ENCODE measurements at regions not wholly inside any gene's neighbourhood (a gene's known extent, or its start where the extent isn't known, plus 50 kb on each side); places are given as distances from the start of the nearest gene placed in this dataset.

DNA sequence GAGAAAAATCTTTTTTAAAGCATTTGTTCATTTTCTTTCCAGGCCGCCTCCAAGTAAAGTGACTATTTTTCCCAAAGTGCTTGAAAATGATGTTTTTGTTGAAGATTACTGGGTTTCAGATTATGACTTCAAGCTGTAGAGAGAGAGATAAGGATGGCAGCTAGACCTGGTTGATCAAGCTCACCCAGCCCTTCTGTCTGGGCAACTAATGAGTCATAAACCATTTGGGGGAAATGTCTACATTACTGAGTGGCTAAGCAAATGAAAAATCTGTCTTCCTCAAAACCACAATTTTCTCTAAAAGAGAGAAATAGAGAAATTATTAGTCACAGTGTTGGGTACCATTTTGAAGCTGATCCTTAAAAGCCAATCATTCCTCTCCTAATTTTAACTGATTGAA is 355.4 kb upstream of the CPEB2 start:
- H3K36me3 Mint-ChIP-seq (ENCODE audit: low read depth, unreplicated experiment), result no peaks in the 10 kb centered on the region
- H3K4me1 Mint-ChIP-seq (ENCODE audit: unreplicated experiment), result no peaks in the 10 kb centered on the region
- H3K27me3 Mint-ChIP-seq (ENCODE audit: unreplicated experiment), result no peaks in the 10 kb centered on the region
- no peak for DNase-seq (ENCODE audit: low spot score)
- H3K9me3 Mint-ChIP-seq (ENCODE audit: unreplicated experiment), result no peaks in the 10 kb centered on the region
- H3K27ac Mint-ChIP-seq (ENCODE audit: unreplicated experiment), result no peak overlapping the region
- TF ChIP-seq, protein P1, sequence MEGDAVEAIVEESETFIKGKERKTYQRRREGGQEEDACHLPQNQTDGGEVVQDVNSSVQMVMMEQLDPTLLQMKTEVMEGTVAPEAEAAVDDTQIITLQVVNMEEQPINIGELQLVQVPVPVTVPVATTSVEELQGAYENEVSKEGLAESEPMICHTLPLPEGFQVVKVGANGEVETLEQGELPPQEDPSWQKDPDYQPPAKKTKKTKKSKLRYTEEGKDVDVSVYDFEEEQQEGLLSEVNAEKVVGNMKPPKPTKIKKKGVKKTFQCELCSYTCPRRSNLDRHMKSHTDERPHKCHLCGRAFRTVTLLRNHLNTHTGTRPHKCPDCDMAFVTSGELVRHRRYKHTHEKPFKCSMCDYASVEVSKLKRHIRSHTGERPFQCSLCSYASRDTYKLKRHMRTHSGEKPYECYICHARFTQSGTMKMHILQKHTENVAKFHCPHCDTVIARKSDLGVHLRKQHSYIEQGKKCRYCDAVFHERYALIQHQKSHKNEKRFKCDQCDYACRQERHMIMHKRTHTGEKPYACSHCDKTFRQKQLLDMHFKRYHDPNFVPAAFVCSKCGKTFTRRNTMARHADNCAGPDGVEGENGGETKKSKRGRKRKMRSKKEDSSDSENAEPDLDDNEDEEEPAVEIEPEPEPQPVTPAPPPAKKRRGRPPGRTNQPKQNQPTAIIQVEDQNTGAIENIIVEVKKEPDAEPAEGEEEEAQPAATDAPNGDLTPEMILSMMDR (IDR thresholded peaks at IDR 0.05; ENCODE audit: unreplicated experiment), result no peak
- no peak overlapping the region for H3K4me3 Mint-ChIP-seq (ENCODE audit: unreplicated experiment)

DNA sequence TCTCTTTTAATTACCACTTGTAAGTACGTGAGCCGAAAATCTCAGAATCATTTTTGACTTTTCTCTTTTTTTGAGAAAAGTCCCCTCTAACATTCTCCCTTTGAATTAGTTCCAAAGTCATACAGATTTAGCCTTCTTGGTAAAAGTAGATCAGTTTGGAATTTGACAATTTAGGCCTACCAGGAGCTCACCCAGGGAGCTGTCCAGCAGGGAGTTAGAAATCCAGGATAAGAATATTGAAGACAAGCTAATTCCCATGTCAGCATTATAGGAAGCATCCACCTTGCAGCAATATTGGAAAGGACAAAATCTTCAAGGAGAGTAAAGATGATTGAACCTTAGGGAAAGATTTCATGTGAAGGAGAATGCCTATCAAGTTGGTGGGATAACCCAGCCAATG is 352.2 kb upstream of the CPEB2 start:
- Mint-ChIP-seq H3K27ac (ENCODE audit: unreplicated experiment) (no peak overlapping the region), H3K9me3 (ENCODE audit: unreplicated experiment) (no peaks in the 10 kb centered on the region), H3K36me3 (ENCODE audit: low read depth, unreplicated experiment) (no peaks in the 10 kb centered on the region), H3K27me3 (ENCODE audit: unreplicated experiment) (no peaks in the 10 kb centered on the region), H3K4me1 (ENCODE audit: unreplicated experiment) (no peaks in the 10 kb centered on the region), H3K4me3 (ENCODE audit: unreplicated experiment) (no peak overlapping the region)
- DNase-seq (ENCODE audit: low spot score), result no peak
- TF ChIP-seq, protein P1 (IDR thresholded peaks at IDR 0.05; ENCODE audit: unreplicated experiment), result no peak

DNA sequence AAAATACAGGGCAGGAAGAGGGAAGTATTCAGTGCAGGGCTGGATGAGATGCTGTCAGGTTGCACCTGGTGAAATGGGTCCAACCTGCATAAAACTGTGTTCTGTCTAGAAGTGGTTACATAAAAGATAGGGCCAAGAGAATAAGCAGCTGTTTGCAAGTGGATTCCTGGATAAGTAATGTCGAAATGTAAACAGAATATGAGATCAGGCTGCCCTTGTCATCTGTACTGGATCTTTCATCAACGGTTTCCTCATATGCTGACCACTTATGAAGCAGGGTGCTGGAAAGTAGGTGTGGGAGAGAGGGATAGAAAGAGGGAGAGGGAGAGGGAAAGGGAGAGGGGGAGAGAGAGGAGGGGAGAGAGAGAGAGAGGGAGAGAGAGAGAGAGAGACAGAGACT is 349.8 kb upstream of the CPEB2 start:
- TF ChIP-seq, protein P1 (IDR thresholded peaks at IDR 0.05; ENCODE audit: unreplicated experiment), result no peak
- H3K4me3 Mint-ChIP-seq (ENCODE audit: unreplicated experiment), result no peak overlapping the region
- no peak for DNase-seq (ENCODE audit: low spot score)

DNA sequence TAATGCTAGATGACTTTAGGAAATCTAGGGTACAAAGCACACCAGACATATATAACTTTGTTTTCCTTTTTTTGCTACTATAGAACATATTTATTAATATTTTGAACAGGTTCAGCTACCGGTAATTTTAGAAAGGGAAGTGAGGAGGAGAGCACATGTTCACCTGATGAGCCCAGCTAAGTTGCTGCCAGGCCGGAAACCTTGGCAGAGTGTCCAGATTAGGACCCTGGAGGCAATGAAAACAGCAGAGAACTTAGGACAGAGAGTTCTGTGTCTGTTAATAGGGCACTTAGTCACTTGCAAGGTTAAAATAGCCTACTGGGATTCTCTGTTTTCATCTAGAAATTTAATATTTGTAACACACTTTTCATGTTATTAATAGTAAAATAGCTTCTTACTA is 348.9 kb upstream of the CPEB2 start:
- Mint-ChIP-seq H3K4me1 (ENCODE audit: unreplicated experiment) (no peaks in the 10 kb centered on the region), H3K27me3 (ENCODE audit: unreplicated experiment) (no peaks in the 10 kb centered on the region), H3K36me3 (ENCODE audit: low read depth, unreplicated experiment) (no peaks in the 10 kb centered on the region), H3K4me3 (ENCODE audit: unreplicated experiment) (no peak overlapping the region), H3K27ac (ENCODE audit: unreplicated experiment) (no peak overlapping the region), H3K9me3 (ENCODE audit: unreplicated experiment) (no peaks in the 10 kb centered on the region)
- no peak for DNase-seq (ENCODE audit: low spot score)
- TF ChIP-seq, protein P1 (IDR thresholded peaks at IDR 0.05; ENCODE audit: unreplicated experiment), result no peak

More for the DNA sequence above, 349.8 kb upstream of the CPEB2 start:
- no peak overlapping the region for H3K27ac Mint-ChIP-seq (ENCODE audit: unreplicated experiment)
- no peaks in the 10 kb centered on the region for H3K36me3 Mint-ChIP-seq (ENCODE audit: low read depth, unreplicated experiment)
- no peaks in the 10 kb centered on the region for H3K9me3 Mint-ChIP-seq (ENCODE audit: unreplicated experiment)
- no peaks in the 10 kb centered on the region for H3K27me3 Mint-ChIP-seq (ENCODE audit: unreplicated experiment)
- H3K4me1 Mint-ChIP-seq (ENCODE audit: unreplicated experiment), result no peaks in the 10 kb centered on the region

DNA sequence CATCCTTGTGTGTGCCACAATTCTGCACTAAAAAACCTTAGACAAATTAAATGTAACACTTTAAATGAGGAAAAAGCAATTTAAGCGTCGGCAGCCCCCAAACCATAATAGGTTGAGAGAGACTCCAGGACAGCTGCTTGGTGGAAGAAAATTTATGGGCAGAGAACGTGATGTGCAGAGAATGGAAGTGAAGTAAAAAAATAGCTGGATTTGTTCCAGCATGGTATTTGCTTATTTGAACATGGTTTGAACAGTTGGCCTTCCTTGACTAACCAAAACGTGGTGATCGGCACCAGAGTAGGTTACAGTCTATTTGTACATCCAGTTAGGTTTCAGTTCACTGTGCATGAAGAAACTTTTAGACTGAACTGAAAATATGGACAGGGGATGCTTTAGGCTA is 343.0 kb upstream of the CPEB2 start:
- TF ChIP-seq, protein P1 (IDR thresholded peaks at IDR 0.05; ENCODE audit: unreplicated experiment), result no peak
- H3K27me3 Mint-ChIP-seq (ENCODE audit: unreplicated experiment), result no peaks in the 10 kb centered on the region
- H3K36me3 Mint-ChIP-seq (ENCODE audit: low read depth, unreplicated experiment), result no peaks in the 10 kb centered on the region
- DNase-seq (ENCODE audit: low spot score), result no peak
- no peaks in the 10 kb centered on the region for H3K9me3 Mint-ChIP-seq (ENCODE audit: unreplicated experiment)
- no peaks in the 10 kb centered on the region for H3K4me1 Mint-ChIP-seq (ENCODE audit: unreplicated experiment)
- H3K27ac Mint-ChIP-seq (ENCODE audit: unreplicated experiment), result no peak overlapping the region
- no peak overlapping the region for H3K4me3 Mint-ChIP-seq (ENCODE audit: unreplicated experiment)
